ENCODE measurements at regions not wholly inside any gene's neighbourhood (a gene's known extent, or its start where the extent isn't known, plus 50 kb on each side); places are given as distances from the start of the nearest gene placed in this dataset.

DNA sequence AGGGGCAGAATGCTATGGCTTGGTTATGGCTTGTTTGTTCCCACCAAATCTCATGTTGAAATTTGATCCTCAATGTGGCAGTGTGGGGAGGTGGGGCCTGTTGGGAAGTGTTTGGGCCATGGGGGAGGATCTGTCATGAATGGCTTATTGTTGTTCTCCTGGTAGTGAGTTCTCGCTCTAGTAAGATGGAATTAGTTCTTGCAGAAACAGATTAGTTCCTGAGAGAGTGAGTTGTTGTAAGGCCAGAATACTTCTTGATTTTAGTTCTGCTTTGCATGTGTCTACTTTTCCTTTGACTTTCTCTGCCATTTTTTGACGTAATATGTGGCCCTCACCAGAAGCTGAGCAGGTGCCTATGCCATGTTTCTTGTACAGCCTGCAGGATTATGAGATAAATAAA lies 188.2 kb downstream of the KIF20B start:
- no peak for ATAC-seq
- POLR2A ChIA-PET = no interaction called here
- Mint-ChIP-seq H3K27me3 (peaks cover 0 to 7% (median 2%) of the 10 kb centered on the region in 5 donors), H3K4me3 (peak overlapping the region in 1 of 10 donors; percentile 15), H3K36me3 (no peaks in the 10 kb centered on the region), H3K27ac (peak overlapping the region in 2 of 10 donors; percentile 5 to 68), H3K9me3 (no peaks in the 10 kb centered on the region), H3K4me1 (peaks cover 0 to 30% (median 0%) of the 10 kb centered on the region in 4 donors)
- DNase-seq = no peak

DNA sequence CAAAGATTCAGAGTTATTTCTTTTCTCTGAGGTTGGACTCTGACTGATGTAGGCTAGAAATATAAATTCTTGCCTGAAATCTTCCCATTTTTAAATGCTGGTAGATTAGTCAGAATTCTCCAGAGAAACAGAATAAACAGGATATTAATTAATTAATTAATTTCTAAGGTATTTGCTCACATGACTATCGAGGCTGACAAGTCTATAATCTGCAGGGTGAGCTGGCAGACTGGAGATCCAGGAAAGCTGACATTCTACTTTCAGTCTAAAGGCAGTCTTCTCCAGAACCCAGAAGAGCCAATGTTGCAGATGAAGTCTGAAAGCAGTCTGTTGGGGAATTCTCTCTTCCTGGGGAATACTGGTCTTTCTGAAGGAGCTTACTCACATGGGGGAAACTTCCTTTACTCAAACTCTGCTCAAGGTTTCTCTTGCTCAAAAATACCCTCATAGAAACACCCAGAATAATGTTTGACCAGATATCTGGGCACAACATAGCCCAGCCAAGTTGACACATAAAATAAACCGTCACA lies 189.7 kb downstream of the KIF20B start:
- Mint-ChIP-seq H3K36me3 (no peaks in the 10 kb centered on the region), H3K27me3 (peaks cover 0 to 8% (median 2%) of the 10 kb centered on the region in 5 donors), H3K9me3 (peaks cover 0 to 2% (median 0%) of the 10 kb centered on the region in 9 donors), H3K4me1 (peaks cover 0 to 30% (median 0%) of the 10 kb centered on the region in 4 donors), H3K4me3 (no peak overlapping the region), H3K27ac (peak overlapping the region in 1 of 10 donors; percentile 66)
- POLR2A ChIA-PET = no interaction called here
- ATAC-seq (no peak), DNase-seq (no peak)

DNA sequence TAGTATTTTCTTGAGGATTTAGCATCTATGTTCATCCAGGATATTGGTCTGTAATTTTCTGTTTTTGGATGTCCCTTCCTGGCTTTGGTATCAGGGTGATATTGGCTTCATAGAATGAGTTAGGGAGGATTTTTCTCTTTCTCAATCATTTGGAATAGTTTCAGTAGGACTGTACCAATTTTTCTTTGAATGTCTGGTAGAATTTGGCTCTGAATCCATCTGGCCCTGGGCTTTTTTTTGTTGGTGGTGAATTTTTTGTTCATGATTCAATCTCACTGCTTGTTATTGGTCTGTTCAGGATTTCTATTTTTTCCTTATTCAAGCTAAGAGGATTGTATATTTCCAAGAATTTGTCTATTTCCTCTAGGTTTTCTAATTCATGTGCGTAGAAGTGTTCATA lies 192.7 kb downstream of the KIF20B start:
- H3K9me3 Mint-ChIP-seq = peaks cover 0 to 13% (median 0%) of the 10 kb centered on the region in 9 donors
- H3K27ac Mint-ChIP-seq = no peak overlapping the region
- peaks cover 0 to 20% (median 4%) of the 10 kb centered on the region in 5 donors for H3K27me3 Mint-ChIP-seq
- H3K36me3 Mint-ChIP-seq = no peaks in the 10 kb centered on the region
- POLR2A ChIA-PET = no interaction called here
- ATAC-seq (no peak), DNase-seq (no peak)
- H3K4me3 Mint-ChIP-seq = no peak overlapping the region
- peaks cover 0 to 16% (median 0%) of the 10 kb centered on the region in 4 donors for H3K4me1 Mint-ChIP-seq

DNA sequence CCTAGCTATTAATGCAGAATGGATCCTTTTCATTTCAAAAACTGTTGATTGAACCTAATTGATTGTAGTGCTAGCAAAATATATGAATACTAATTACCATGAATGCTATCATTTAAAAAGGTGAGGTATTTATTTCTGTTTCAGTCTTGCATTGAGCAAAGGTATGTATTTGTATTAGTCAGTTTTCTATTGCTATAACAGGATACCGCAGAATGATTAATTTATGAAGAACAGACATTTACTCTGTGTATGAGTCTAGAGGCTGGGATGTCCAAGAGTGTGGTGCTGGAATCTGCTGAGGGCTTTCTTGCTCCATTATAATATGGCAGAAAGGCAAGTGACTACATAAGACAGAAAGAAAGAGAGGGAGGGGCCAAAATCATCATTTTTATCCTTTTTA lies 199.2 kb downstream of the KIF20B start:
- Mint-ChIP-seq H3K27me3 (peaks cover 3 to 27% (median 8%) of the 10 kb centered on the region in 5 donors), H3K9me3 (peaks cover 0 to 13% (median 0%) of the 10 kb centered on the region in 9 donors), H3K36me3 (no peaks in the 10 kb centered on the region), H3K4me1 (peaks cover 0 to 2% (median 0%) of the 10 kb centered on the region in 4 donors), H3K27ac (no peak overlapping the region), H3K4me3 (no peak overlapping the region)
- DNase-seq (no peak), ATAC-seq (no peak)
- POLR2A ChIA-PET = no interaction called here

DNA sequence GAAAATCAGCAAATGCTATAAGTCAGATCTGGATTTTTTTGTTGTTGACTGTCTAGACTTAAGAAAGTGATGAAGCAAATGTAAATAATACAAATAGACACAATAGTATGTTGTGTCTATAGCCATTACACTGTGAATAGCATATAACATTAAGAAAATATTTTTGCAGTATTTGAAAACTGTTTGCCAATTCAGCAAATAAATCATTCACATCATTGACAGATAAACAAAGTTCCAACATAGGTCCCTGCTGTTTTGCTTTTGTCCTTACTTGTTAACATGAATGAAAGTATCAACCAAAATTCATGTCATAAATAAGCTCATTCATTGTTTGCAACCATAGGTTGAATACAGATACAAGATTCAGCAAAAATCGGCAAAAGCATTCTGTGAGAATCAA lies 200.5 kb downstream of the KIF20B start:
- Mint-ChIP-seq H3K36me3 (no peaks in the 10 kb centered on the region), H3K4me1 (peaks cover 0 to 2% (median 0%) of the 10 kb centered on the region in 4 donors), H3K27ac (no peak overlapping the region), H3K27me3 (peaks cover 3 to 20% (median 8%) of the 10 kb centered on the region in 5 donors), H3K4me3 (no peak overlapping the region), H3K9me3 (peaks cover 0 to 4% (median 0%) of the 10 kb centered on the region in 9 donors)
- DNase-seq = no peak
- POLR2A ChIA-PET = no interaction called here
- no peak for ATAC-seq

DNA sequence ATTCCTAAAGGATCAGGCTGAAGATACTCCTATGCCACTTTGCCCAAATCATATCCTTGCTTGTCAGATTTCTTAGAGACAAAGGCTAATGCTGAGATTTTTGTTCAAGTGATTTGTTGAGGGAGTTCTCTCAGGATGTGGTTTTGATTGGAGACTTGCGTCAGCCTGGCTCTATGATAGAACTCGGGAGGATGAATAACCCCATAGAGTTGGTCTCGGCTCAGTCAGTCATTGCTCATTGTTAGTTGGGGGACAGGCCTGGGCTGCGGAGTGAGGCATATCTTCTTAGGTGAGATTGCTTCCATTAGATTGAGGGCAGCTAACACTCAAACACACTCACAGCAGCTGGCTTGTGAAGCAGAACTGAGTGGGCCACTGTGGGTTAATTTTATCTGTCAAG lies 203.4 kb downstream of the KIF20B start:
- Mint-ChIP-seq H3K36me3 (no peaks in the 10 kb centered on the region), H3K4me1 (peaks cover 0 to 2% (median 0%) of the 10 kb centered on the region in 4 donors), H3K4me3 (no peak overlapping the region), H3K27ac (no peak overlapping the region), H3K27me3 (peaks cover 2 to 21% (median 7%) of the 10 kb centered on the region in 5 donors), H3K9me3 (no peaks in the 10 kb centered on the region)
- ATAC-seq = no peak
- POLR2A ChIA-PET = no interaction called here
- no peak for DNase-seq

DNA sequence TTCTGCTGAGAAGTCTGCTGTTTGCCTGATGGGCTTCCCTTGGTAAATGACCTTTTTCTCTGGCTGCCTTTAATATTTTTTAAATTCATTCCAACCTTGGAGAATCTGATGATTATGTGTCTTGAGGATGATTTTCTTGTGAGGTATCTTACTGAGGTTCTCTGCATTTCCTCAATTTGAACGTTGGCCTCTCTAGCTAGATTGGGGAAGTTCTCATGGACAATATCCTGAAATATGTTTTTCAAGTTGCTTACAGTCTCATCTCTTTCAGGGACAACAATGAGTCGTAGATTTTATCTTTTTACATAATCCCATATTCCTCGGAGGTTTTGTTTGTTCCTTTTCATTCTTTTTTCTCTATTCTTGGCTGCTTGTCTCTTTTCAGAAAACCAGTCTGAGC lies 208.4 kb downstream of the KIF20B start:
- POLR2A ChIA-PET = no interaction called here
- ATAC-seq = no peak
- Mint-ChIP-seq H3K4me3 (no peak overlapping the region), H3K36me3 (no peaks in the 10 kb centered on the region), H3K27me3 (peaks cover 3 to 31% (median 7%) of the 10 kb centered on the region in 5 donors), H3K4me1 (peaks cover 0 to 7% (median 0%) of the 10 kb centered on the region in 4 donors), H3K9me3 (no peaks in the 10 kb centered on the region), H3K27ac (no peak overlapping the region)
- no peak for DNase-seq

DNA sequence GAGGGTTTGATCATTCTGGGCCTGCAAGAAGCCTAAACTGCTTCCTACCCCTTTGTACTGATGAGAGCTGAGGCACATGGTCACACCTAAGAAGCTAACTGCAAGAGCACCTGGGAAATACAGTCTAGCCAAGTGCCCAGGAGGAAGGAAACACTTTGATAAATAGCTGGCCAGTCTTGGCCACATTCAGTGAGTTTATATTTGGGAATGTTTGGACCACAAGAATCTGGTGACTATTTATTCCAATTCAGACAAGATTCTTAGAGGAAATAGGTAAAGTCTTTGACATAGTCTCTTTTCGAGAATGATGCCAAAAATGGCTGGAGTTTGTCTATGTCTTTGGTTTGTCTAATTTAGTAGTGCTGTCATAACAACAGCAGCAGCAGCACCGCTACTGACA lies 213.6 kb downstream of the KIF20B start:
- Mint-ChIP-seq H3K27ac (no peak overlapping the region), H3K4me1 (peaks cover 0 to 3% (median 0%) of the 10 kb centered on the region in 4 donors), H3K4me3 (no peak overlapping the region), H3K36me3 (no peaks in the 10 kb centered on the region), H3K27me3 (peaks cover 0 to 21% (median 3%) of the 10 kb centered on the region in 5 donors), H3K9me3 (no peaks in the 10 kb centered on the region)
- no peak for DNase-seq
- no peak for ATAC-seq
- POLR2A ChIA-PET = no interaction called here

DNA sequence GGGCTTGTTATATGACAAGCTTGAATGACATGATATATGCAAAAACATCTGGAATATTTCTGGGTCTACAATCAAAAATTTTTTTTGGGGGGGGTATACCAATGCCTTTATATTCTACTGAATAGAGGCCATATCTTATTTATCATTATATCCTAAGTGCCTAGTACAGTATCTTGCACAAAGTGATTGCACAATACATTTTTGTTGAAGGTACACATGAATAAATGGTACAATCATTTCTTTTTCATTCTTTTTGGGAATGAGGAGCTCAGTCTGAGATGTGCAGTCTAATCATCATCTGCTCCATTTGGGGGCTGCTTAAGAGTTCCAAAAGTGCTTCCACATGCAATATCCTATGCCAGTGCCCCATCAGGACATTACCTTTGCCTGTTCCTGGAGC lies 214.6 kb downstream of the KIF20B start:
- POLR2A ChIA-PET = no interaction called here
- Mint-ChIP-seq H3K4me1 (no peaks in the 10 kb centered on the region), H3K9me3 (no peaks in the 10 kb centered on the region), H3K27ac (no peak overlapping the region), H3K4me3 (no peak overlapping the region), H3K36me3 (no peaks in the 10 kb centered on the region), H3K27me3 (peaks cover 0 to 16% (median 3%) of the 10 kb centered on the region in 5 donors)
- DNase-seq (no peak), ATAC-seq (no peak)

DNA sequence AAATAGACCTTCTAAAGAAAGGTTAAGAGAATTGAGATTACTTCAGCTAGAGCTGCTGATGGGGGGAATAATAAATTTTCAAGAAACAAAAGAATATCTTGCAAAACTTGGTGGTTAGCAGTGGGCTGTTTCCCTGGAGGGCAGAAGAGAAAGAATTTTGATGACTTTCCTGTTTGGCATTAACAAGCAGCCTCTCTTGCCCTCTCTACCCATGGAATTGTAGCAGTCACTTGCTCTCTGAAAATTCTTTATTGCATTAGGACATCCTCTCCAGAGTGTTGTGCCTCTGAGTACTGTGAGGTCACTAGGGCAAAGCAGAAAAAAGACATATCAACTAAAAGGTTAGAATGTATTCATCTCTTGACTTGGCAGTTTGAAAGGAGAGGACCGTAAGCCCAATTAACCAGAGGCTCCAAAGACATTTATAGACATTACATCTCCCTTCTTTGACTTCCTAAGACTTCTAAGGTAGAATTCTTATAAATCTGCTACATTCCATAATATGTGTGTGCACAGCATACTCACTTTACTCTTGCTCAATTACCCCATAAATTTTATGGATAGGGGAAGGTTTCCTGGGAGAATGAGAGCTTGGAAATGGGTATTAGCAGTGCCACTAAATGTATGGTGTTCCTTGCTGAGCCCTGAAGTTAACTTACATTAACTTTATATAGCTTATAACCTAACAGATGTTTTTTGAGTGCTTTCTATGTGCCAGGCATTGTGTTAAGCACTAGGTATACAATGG lies 215.3 kb downstream of the KIF20B start:
- POLR2A ChIA-PET = no interaction called here
- Mint-ChIP-seq H3K9me3 (no peaks in the 10 kb centered on the region), H3K36me3 (no peaks in the 10 kb centered on the region)

DNA sequence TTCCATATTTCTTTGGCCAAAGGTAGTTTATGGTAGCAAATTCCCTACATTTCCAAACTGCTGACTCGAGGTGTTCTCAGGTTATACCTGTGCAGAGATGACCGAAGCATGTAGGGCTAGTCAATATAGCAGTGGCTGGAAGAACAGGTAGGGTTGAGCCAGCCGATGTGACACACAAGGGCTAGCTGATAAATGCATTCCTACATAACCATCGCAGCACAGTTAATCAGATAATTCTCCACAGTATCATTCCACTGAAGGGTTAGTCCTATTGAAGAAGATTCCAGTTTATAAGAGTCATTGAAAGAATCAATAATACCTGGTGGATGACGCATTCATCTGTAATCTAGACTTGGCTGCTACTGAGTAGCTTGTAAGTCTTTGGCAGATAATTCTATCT lies 220.0 kb downstream of the KIF20B start:
- no peak for ATAC-seq
- POLR2A ChIA-PET = no interaction called here
- H3K27ac Mint-ChIP-seq = no peak overlapping the region
- H3K4me1 Mint-ChIP-seq = no peaks in the 10 kb centered on the region
- no peak overlapping the region for H3K4me3 Mint-ChIP-seq
- no peaks in the 10 kb centered on the region for H3K36me3 Mint-ChIP-seq
- DNase-seq = no peak
- peaks cover 0 to 6% (median 0%) of the 10 kb centered on the region in 5 donors for H3K27me3 Mint-ChIP-seq
- no peaks in the 10 kb centered on the region for H3K9me3 Mint-ChIP-seq

More for the DNA sequence above, 215.3 kb downstream of the KIF20B start:
- Mint-ChIP-seq H3K27ac (no peak overlapping the region), H3K4me1 (no peaks in the 10 kb centered on the region), H3K4me3 (no peak overlapping the region), H3K27me3 (peaks cover 0 to 9% (median 2%) of the 10 kb centered on the region in 5 donors)
- DNase-seq = no peak
- ATAC-seq = no peak

DNA sequence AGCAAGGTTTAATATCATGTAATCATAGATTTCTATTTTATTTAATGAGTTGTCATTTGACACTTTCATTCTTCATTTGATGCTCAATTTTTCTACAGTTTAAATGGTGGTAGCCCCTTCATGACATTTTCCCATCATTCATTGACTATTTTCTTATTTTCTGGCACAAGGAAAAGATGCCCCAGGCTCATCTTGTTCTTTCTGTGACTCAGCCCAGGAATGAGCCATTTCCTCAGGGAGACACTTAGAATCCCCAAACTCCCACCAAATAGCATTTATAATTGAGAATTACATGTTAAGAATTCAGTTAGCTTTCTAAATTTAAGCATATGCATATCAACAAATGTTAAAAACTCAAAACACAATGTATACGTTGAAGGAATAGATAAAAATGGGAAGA lies 222.3 kb downstream of the KIF20B start:
- Mint-ChIP-seq H3K4me3 (no peak overlapping the region), H3K9me3 (no peaks in the 10 kb centered on the region), H3K27ac (no peak overlapping the region), H3K27me3 (peaks cover 0 to 11% (median 0%) of the 10 kb centered on the region in 5 donors), H3K4me1 (no peaks in the 10 kb centered on the region), H3K36me3 (no peaks in the 10 kb centered on the region)
- DNase-seq = no peak
- no peak for ATAC-seq
- POLR2A ChIA-PET = no interaction called here

DNA sequence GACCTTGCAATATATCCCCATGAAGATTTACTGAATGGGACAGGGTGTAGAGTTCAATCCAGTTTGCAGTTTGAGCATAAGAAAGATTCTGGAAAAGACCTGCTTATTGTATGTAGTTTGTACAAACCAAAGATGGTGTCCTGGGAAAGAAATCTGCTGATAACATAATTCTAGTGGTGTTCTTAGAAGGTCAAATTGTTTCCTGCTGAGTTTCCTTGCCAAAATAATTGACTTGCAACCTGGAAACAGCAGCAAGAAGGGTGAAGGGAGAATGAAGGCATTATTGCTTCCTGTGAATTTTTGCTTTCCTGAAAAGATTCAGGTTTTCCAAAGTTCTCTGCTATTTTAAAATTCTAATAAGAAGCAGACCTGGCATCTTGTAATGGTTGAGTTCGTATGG lies 222.9 kb downstream of the KIF20B start:
- H3K36me3 Mint-ChIP-seq = no peaks in the 10 kb centered on the region
- no peak for DNase-seq
- no peaks in the 10 kb centered on the region for H3K4me1 Mint-ChIP-seq
- H3K9me3 Mint-ChIP-seq = no peaks in the 10 kb centered on the region
- no peak overlapping the region for H3K27ac Mint-ChIP-seq
- POLR2A ChIA-PET = no interaction called here
- no peak overlapping the region for H3K4me3 Mint-ChIP-seq
- peaks cover 0 to 11% (median 0%) of the 10 kb centered on the region in 5 donors for H3K27me3 Mint-ChIP-seq
- no peak for ATAC-seq
